Stimulated activated CD4-positive, alpha-beta T cell treated with anti-CD3 and anti-CD28 coated beads, TNF-alpha, amount 100 ng/mL, for 24 hours (primary cell): ENCODE measurements at regions not wholly inside any gene's neighbourhood (a gene's known extent, or its start where the extent isn't known, plus 50 kb on each side); places are given as distances from the start of the nearest gene placed in this dataset.
"Not testable (repeated sequence)": the region's sequence is repeated elsewhere in the genome, so short reads cannot be mapped to it uniquely, and the experiment has no call there.

Experiments
- DNase-seq, 3 experiments: peaks; one replicate each; pipeline ENCODE4 v3.0.0-alpha.2; 2020; ENCODE audit warnings: low read depth in 3 of 3

DNA sequence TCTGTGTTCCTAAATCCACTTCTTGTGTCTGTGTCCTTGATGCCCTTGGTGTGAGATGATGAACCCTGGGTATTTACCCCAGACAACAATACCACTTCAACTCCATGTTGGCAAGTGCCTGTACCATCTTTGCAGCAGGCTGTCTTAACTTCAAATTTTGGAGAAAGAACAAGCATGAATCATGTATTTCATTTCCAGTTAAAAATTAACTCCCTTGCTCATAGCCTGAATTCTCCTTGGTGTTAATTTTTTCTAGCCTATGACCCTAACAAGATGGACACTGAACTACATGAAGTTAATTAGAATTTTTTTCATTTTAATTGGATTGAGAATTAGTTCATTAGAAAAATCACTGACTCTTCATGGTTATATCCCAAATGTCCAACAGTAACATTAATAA is 267.8 kb upstream of the INTU start:
- no peak for DNase-seq

DNA sequence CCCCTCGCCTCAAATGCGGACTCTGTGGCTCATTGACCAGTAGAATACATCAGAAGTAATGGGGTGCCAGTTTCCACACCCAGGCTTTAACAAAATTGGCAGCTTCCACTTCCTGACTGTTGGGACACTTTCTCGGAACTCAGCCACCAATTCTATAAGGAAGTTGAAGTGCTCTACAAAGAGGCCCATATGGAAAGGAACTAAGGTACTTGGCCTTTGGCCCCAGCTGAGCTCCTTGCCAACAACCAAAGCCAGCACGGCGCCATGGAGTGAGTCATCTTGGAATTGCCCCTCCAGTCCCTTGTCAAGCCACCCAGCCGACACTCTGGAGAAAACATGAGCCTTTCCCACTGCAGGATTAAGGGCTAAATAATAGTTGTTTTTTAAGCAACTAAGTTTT is 262.2 kb upstream of the INTU start:
- no peak for DNase-seq

DNA sequence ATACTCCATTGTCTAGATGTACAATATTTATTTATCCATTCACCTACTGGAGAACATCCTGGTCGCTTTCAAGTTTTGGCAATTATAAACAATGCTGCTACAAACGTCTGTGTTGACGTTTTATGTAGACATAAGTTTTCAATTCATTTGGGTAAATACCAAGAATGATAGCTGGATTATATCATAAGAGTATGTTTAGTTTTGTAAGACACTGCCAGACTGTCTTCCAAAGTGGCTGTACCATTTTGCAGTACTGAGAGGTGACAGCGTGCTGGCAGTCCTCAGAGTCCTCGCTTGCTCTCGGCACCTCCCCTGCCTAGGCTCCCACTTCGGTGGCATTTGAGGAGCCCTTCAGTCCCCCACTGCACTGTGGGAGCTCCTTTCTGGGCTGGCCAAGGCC is 253.3 kb upstream of the INTU start:
- no peak for DNase-seq

DNA sequence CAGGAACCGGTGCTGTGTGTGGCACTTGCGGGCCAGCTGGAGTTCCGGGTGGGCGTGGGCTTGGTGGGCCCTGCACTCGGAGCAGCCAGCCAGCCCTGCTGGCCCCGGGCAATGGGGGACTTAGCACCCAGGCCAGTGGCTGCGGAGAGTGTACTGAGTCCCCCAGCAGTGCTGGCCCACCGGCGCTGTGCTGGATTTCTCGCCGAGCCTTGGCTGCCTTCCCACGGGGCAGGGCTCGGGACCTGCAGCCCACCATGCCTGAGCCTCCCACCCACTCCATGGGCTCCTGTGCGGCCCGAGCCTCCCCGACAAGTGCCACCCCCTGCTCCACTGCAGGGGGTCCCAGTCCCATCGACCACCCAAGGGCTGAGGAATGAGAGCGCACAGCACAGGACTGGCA is 252.8 kb upstream of the INTU start:
- not testable (repeated sequence) for DNase-seq

DNA sequence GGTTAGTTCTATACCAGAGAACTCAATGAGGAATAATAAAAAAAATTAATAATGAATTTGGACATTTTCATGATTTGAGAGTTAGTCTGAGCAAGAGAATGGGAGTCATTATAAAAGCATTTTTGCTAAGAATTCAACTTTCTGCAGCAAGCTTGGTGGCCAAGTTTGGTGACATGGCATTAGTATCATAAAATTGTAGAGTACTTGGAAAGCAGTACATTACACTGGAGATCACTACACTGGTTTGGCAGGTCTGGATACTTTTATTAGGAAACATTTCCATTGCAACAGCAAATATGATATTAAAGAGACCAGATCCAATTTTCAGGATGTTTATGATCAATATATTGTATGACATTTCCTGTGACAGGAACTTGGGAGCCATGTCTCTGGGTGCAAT is 249.1 kb upstream of the INTU start:
- DNase-seq: no peak

DNA sequence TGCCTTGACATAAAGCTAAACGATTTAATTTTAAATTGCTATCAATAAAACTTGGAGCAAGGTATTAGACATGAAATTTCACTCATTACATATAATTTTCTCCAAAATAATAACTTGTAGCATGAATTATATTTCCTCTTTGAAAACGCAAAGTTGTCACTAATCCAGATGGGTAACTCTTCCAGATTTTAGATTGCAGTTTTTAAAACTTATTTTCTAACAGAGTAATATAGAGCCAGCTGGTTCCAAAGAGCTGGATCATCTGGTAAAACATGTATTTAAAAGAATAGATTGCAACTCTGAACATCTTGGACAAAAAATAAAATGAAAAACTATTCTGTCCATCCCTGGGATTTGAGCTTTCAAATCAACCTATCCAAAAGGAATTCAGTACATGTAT is 238.2 kb upstream of the INTU start:
- DNase-seq: no peak

DNA sequence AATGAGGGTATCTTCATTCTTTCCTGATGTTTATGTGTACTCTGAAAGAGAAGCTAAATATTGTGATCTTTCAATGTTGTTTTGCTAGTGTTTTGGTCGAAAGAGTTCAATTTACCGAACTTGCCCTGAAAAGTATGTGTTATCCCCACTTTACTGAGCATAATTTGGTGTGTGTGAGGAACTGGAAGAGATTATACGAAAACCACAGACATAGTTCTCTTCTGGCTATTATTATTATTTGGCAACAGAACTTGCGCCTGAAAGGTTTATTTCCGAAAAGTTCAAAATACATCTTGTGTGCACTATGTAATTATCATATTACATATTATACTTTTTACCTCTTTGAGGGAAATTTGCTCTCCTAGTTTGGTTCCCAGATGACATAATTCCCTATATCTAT is 232.5 kb upstream of the INTU start:
- DNase-seq: no peak

DNA sequence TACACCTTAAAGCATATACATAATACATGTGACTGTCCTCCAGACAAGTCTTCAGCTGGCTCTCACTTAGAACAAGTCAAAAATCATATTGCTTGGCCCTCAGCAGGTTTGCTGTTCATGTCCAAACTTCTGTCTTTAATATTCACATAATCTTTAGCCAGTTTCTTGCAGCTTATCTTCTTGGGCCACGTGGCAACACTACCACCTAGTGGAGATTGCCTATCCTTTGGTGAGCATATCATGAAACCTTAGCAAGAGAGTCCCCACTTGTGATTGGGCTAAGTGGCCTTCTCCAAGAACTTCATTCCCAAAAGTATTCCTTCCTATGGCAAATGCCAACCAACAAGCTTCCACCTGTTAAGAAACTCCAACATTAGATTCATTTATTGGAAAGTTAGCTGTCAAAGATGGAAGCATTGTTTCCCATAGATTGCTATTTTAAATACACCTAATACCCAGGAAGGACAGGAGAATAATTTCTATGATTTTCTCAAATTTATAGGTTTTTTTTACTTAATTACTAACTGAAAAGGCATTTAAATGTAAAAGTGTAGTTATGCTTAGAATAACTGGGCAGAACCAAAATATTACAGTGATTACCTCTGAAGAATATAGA is 231.9 kb upstream of the INTU start:
- DNase-seq: peak in 1 of 3 experiments; percentile 42

DNA sequence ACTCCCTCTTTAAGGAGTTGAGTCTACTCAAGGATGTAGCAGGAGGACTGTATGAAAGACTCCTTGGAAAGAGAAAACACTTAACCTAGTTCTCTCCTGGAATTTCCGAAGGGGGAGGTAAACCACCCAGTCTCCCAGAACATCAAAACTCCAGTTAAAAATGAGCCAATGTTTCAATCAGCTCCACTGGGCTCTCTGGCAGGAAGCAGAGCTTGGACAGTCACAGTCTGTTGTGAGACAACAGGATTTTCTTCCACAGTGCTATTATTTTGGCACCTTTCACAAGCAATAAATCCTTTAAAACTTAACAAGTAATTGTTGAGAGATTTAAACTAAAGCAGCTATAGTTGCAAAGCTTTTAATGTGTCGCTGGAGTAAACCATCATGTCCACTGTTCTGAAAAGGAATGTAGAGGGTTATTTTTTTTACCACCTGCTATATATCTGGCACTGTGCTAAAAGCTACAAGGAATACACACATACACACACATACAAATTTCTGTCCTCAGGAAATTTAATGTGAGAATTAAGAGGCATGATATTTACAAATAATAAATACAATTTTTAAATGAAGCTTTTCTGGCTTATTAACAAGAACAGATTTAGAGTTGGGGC is 229.2 kb upstream of the INTU start:
- DNase-seq: no peak

DNA sequence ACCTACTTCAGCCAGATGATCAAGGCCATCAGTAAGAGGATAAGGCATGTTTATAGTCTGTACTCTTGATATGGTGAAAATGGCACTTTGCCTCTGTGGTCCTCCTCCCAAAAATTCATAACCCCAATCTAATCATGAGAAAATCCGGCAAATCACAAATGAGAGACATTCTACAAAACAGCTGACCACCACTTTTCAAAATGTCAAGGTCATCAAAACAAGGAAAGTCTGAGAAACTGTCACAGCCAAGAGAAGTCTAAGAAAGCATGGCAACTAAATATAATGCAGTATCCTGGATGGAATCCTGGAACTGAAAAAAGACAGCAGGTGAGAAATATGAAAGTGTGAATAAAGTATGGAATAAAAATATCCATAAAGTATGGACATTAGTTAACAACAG is 226.6 kb upstream of the INTU start:
- DNase-seq: no peak

DNA sequence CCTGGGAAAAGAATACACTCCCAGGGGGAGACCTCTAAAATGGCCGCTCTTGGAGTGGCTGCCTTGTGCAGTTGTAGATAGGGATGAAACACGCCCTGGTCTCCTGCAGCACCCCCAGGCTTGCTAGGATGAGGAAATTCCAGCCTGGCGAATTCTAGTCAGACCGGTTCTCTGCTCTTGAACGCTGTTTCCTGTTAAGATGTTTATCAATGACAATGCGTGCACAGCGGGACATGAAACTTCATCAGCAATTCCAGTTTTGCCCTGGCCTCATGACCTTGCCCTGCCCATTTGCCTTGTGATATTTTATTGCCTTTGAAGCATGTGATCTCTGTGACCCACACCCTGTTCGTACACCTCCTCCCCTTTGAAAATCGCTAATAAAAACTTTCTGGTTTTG is 225.2 kb upstream of the INTU start:
- not testable (repeated sequence) for DNase-seq

DNA sequence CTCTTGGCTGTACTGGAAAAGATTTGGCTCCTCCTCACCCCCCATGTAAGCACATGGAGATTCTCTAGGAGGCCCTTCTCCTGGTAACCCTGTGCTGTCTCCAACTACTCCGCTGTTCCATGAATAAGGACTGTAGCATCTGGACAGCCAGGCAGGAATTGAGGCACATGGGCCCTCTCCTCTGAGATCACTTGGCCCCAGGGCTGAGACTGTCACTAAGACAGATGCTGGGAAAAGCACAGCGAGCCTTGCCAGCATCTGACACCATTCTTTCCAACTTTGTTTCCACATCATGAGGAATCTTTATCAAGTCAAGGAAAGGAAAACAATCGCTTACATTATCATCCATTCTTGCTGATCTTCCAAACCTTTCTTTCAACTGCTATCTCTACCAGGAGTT is 222.6 kb upstream of the INTU start:
- DNase-seq: no peak

DNA sequence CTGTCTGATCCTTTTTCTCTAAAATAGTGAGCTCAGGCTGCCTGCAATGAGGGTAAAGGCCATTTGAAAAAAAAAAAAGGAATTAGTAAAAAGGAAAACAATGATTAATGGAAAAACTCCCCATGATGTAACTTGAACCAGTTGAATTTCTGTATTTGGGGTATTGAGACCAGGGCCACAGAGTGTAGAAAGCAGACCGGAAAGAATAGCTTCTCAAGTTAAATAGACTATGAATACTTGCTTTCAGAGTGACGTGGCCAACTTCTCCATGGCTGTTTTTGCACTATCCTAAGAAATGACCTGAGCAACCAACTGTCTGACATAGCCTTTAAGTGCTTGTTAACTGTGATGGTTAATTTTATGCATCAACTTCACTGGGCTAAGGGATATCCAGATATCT is 222.1 kb upstream of the INTU start:
- no peak for DNase-seq

DNA sequence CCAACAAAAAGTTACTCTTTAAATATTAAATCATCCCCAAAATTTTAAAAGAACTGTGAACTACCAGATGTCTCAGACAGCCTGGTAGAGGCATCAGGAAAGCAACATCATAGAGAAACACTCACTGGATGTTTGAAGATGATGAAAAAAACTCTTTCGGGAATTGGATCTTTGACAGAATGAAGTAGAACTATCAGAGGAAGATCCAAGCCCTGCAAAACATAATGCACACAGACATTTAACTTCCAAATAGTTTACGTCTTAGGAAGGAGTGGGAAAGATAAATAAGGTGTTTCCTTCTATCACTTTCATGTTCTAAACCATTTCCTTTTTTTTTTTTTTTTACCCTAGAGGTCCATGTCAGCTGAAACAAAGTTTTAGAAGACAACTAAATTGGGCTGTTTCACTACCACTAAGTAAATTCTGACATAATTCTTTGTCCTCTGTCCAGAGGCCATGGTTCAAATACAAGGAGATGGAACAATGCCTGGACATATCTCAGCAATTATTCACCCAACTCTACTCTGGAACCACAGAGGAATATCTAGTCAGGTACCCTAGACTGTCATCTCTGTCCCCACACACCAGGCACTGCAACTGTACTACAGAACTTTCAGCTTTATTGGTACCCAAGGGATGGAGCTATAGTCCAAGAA is 217.7 kb upstream of the INTU start:
- DNase-seq: no peak

DNA sequence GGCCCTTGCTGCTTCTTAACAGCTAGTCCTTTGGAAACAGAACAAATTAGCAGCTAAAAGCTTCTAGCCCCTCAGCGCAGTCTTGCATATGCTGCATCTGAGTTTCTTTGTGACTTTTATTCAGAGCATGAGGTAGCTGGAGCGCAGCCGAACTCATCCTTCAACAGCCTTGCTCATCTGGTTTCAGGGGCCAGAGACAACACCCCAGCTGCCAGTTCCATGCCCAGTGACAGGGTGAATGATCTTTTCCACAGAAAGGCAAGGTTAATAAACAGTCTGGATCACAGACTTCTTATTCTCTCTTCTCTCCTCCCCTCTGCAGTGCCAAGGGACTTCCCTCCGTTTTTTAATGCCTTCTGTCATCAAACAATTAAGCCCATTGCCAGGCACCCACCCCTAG is 216.6 kb upstream of the INTU start:
- no peak for DNase-seq

DNA sequence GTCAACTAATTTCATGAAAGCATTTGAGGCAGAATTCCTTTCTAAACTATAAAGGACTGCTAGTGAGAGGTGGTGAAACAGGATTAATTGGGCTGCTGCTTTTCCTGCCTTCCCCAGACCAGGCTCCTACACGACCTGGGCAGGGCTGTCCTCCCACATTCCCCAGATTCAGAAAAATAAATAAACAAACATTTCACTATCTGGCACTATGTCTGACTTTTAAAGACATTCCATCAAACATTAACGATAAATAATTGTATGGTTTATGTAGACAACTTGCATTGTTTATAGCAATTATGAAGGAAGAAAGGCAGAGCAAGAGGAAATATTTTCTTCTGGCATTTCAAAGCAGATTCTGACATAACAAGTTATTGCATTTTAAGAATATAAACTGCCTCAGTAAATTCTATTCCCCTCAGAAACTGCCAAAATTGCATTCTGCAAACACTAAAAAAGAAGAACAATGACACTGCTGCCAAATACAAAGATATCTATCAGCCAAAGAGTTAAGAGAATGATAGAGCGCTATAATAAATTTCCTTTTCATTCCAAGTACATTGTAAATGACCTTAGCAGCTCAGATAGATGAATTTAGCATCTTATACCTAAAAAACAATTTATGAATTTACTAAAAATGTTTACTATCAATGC is 214.7 kb upstream of the INTU start:
- DNase-seq: no peak

DNA sequence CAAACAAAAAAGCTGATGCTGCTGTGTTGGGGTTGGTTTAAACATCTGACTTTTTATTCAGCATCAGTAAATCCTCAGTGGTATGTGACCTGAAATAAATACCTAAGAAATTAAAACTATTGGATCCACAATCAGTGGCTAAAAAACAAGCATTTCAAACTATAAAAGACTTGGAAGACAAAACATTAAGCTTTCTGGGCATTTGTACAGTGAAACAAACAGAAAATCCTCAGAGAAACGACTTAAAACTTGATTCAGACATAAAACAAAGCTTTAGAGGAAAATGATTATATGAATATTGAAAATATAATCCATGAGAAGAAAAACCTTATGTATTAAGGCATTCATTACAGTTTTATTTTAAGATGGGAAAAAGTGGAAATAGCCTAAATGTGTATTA is 213.3 kb upstream of the INTU start:
- DNase-seq: no peak

DNA sequence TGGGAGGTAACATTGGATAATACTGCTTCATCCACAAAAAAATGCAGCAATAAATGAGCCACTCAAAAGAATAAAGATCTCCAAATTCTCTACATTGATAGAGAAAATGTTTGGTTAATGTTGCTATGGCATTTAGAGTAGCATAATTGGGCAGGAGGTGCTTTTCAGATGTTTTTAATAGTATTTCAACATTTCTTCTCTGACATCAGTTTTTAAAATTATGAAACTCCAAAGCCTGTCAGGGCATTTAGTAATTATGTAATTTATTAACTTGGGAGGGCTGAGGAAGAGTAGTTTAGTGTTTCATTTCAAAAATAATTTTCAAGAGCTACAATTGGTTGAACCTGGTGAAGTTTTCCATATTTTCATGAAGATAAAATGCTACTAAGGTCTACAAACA is 211.3 kb upstream of the INTU start:
- no peak for DNase-seq

DNA sequence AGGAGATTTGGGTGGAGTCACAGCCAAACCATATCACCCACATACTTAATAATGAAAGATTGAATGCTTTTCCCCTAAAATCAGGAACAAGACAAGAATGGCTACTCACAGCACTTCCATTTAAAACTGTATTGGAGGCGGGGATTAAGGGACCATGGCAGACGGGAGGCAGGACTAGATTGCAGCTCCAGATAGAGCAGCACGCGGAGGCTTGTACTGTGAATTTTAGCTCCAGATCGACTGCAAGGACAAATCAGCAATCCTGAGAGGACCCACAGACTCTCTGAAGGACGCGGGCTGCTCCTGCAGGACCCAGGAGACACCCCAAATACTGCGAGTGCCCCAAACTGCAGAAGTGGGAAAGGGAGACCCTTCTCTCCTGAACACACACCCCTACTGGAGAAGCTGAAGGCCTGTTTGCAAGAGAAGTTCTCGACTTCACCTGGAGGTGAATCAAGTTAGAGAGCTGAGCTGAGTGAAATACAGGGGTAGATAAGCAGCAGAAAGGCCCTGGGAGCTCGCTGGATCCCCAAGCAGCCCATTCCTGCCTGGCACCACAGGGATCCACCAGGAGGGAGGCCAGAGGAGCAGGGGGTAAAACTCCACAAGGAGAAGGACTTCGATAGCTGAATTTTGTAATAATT is 207.4 kb upstream of the INTU start:
- DNase-seq: no peak

DNA sequence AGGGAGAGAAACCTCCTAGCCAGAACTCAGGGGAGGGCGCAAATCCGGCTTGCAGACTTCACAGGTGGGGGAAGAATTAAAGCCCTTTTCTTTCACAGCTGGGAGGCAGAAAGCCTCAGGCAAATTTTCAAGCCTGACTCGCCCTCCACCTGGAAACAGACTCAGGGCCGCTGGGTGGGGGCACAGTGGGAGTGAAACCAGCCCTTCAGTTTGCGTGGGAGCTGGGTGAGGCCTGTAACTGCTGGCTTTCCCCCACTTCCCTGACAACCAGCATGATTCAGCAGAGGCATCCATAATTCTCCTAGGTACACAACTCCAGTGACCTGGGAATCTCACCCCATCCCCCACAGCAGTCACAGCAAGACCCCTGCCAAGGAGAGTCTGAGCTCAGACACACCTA is 206.9 kb upstream of the INTU start:
- DNase-seq: no peak

DNA sequence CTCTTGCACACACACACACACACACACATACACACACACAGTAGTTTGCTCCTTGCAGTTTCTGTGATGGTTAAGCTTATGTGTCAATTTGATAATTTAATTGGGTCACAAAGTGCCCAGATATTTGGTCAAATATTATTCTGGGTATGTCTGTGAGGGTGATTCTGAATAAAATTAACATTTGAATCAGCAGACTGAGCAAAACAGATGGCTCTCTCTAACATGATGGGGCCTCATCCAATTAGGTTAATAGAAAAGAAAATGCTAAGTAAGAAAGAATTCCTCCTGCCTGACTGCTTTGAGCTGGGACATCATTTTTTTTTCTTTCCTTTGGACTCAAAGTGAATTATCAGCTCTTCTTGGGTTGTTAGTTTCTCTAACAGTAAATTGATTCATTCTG is 191.2 kb upstream of the INTU start:
- no peak for DNase-seq

DNA sequence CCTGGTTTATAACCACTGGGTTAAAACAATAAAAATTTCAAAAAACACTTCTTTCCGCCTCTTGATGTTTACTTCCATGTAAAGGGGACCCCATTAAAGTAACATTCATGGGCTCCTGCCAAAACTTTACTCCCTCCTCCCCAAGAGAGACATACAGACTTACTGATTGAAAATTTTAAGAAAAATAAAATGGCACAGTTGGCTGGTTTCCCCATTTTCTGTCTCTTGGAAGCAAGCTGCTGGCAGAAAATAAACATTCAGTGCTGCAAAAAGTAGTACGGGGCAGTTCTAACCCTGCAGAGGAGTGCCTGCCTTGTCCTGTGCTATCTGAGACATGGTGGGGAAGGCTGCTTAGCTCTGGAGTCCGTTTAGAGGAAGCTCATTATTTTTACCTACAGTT is 187.3 kb upstream of the INTU start:
- no peak for DNase-seq

DNA sequence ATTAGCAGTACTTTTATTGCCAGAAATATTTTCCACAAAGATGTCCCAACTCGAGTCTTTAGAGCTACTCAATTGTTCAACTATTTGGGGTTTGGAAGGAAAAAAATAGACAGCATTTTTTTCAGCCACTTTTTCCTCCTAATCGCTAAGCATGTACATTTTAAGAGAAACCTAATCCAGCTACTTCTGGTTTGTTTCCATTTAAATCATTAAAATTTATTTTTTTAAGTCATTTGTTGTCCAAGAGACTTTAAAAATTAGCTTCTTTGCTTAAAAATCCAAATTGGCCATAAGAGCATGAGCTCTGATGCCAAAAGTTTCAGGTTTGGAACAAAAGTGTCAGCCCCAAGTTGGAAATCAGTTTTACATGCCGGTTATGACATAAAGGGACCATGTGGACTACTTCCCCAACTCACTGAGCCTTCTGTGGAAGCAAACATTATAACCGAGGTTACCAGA is 186.3 kb upstream of the INTU start:
- DNase-seq: no peak
